ENCODE measurements at regions not wholly inside any gene's neighbourhood (a gene's known extent, or its start where the extent isn't known, plus 50 kb on each side); places are given as distances from the start of the nearest gene placed in this dataset.

DNA sequence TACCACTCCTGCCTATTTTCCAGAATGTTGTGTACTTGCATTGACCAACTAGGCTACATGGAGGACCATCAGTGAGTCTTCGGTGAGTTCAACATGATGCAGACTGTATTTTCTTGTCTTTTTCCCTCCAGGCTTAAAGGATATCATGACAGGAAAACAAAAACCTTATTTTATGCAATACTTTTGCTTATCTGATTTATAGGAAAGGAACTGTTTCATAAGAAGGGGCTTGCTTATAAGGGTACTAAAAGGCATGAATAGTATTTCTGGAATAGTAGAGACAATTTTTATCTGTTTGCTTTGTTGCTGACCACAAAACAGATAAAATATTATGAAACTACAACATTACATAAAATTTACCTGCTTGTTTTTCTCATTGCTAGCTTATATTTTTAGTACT is 374.7 kb downstream of the KLF5 start:
- no peak for TF ChIP-seq CTCF (IDR thresholded peaks at IDR 0.05)
- TF ChIP-seq POLR2A (IDR thresholded peaks at IDR 0.05), result no peak
- TF ChIP-seq EP300 (IDR thresholded peaks at IDR 0.05), result no peak
- no peak for DNase-seq (ENCODE audit: low spot score in 2 of 2)
- Histone ChIP-seq H3K27ac (no peak overlapping the region), H3K4me3 (no peak overlapping the region), H3K36me3 (no peaks in the 10 kb centered on the region), H3K9me3 (peaks cover 0 to 7% (median 0%) of the 10 kb centered on the region in 4 donors), H3K27me3 (no peaks in the 10 kb centered on the region), H3K4me1 (no peaks in the 10 kb centered on the region)
- WGBS, 2 donors, result 53 to 70% methylated on average over 1 of the region's 1 CpG

DNA sequence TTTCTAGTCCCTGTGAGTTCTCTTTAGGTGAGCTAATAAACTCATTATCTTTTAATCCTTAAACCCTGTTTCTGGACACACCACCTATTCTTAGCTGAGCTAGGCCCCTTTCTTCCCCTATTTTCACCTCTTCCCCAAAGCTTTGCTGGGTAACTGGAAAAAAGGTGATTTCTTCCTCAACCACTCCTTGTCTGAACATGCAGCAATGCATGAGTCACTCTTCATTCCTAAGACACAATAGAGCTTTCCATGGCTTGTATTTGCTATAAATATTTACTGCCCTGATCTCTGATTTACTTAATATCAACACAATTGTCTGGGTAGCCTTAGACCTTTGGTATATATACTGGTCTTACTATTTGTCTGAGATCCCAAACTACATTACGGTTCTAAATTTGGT is 370.9 kb downstream of the KLF5 start:
- DNase-seq (ENCODE audit: low spot score in 2 of 2), result no peak
- Histone ChIP-seq H3K27me3 (no peaks in the 10 kb centered on the region), H3K4me3 (no peak overlapping the region), H3K36me3 (no peaks in the 10 kb centered on the region), H3K27ac (no peak overlapping the region), H3K4me1 (no peaks in the 10 kb centered on the region), H3K9me3 (no peaks in the 10 kb centered on the region)
- TF ChIP-seq EP300 (IDR thresholded peaks at IDR 0.05) (no peak), CTCF (IDR thresholded peaks at IDR 0.05) (no peak), POLR2A (IDR thresholded peaks at IDR 0.05) (no peak)
- 67 to 79% methylated on average over 1 of the region's 1 CpG for WGBS, 2 donors

GRCh38 chr13:73428706-73429105 is 369.9 kb downstream of the KLF5 start:
- Histone ChIP-seq H3K36me3 (no peaks in the 10 kb centered on the region), H3K27ac (no peak overlapping the region), H3K9me3 (no peaks in the 10 kb centered on the region), H3K4me1 (no peaks in the 10 kb centered on the region), H3K4me3 (no peak overlapping the region), H3K27me3 (no peaks in the 10 kb centered on the region)
- WGBS, 2 donors, result 73 to 81% methylated on average over 1 of the region's 1 CpG
- no peak for DNase-seq (ENCODE audit: low spot score in 2 of 2)
- TF ChIP-seq POLR2A (IDR thresholded peaks at IDR 0.05), result no peak
- TF ChIP-seq CTCF (IDR thresholded peaks at IDR 0.05), result no peak
- TF ChIP-seq EP300 (IDR thresholded peaks at IDR 0.05), result no peak

DNA sequence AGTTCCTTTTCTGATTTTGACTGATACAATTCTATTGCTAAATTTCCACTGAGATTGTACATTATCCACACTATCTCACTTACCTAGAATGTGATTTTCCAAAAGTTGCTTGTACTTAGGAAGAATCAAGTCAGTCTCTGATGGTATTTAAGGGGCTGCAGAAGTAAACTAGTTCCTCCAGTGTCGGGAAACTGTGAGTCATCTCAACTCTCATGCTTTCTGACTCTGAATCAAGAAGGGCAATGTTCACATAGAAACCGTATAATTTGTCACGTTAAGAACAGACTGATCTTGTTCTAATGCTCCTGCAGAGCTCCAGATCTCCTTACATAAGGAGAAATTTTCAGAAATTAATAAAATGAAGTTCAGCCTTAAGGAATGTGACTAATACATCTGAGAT is 369.3 kb downstream of the KLF5 start:
- no peak for DNase-seq (ENCODE audit: low spot score in 2 of 2)
- H3K36me3 ChIP-seq, result no peaks in the 10 kb centered on the region
- no peaks in the 10 kb centered on the region for H3K4me1 ChIP-seq
- no peak overlapping the region for H3K4me3 ChIP-seq
- H3K27me3 ChIP-seq, result no peaks in the 10 kb centered on the region
- no peaks in the 10 kb centered on the region for H3K9me3 ChIP-seq
- H3K27ac ChIP-seq, result no peak overlapping the region
- TF ChIP-seq CTCF (IDR thresholded peaks at IDR 0.05) (no peak), EP300 (IDR thresholded peaks at IDR 0.05) (no peak), POLR2A (IDR thresholded peaks at IDR 0.05) (no peak)
- 22 to 35% methylated on average over 3 of the region's 3 CpGs for WGBS, 2 donors

DNA sequence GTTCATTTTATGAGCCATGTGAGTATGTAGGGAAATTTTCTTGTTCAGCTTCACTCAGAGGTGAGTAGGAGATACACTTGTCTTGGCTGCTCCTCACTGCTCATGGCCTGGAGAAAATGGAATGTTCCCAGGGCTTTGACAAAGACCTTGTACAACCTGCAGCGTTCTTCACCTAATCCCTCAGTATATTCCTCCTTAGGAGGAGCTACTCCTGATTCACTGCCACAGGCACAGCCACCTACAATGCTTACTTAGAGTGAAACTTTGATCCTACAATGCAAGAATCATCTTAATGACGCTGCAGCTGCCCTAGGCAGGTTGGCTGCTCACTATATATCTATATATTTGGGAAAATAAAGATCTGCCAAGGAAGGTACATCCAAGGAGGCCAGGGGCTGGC is 364.2 kb downstream of the KLF5 start:
- Histone ChIP-seq H3K4me1 (no peaks in the 10 kb centered on the region), H3K27me3 (no peaks in the 10 kb centered on the region), H3K36me3 (no peaks in the 10 kb centered on the region), H3K4me3 (no peak overlapping the region), H3K27ac (no peak overlapping the region), H3K9me3 (no peaks in the 10 kb centered on the region)
- TF ChIP-seq POLR2A (IDR thresholded peaks at IDR 0.05), result no peak
- no peak for TF ChIP-seq EP300 (IDR thresholded peaks at IDR 0.05)
- no peak for TF ChIP-seq CTCF (IDR thresholded peaks at IDR 0.05)
- WGBS, 2 donors, result 84 to 97% methylated on average over 2 of the region's 2 CpGs
- DNase-seq (ENCODE audit: low spot score in 2 of 2), result no peak
